ENCODE measurements at regions not wholly inside any gene's neighbourhood (a gene's known extent, or its start where the extent isn't known, plus 50 kb on each side); places are given as distances from the start of the nearest gene placed in this dataset.
"Not testable (repeated sequence)": the region's sequence is repeated elsewhere in the genome, so short reads cannot be mapped to it uniquely, and the experiment has no call there.

DNA sequence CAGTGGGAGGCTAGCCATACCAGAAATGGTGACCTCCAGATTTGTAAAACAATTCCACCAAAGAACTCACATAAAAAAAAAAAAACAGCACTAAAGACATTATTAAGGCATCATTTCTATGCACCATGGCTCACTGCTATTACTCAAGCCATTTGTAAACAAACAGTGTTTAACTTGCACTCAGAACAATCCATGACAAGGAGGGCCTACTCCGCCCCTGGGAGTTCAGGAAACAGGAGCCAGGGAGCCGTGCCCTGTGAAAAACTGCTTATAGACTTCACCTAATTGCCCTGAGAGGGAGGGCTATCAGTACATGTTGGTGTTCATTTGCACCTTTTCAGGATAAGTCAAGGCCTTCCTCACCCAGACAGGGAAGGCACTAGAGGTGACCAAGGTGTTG lies 103.2 kb downstream of the ZNF429 start:
- Mint-ChIP-seq H3K9me3 (peaks cover 4% of the 10 kb centered on the region), H3K4me3 (no peak overlapping the region), H3K27me3 (no peaks in the 10 kb centered on the region)

DNA sequence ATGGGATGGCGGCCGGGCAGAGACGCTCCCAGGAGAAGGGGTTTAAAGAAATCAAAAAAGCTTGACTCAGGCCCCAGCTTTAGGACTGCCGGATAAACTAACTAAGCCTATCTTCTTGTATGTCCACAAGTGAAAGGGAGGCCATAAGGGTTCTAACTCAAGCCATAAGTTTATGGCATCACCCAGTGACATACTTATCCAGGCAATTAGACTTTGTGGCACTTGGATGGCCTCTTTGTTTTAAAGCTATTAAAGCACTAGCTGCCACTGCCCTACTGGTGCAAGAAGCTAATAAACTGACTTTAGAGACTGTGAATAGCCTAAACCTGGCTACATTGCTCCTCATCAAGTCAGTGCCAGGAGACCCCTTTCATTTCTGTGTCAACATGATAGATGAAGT lies 102.0 kb downstream of the ZNF429 start:
- Mint-ChIP-seq H3K9me3 (peaks cover 4% of the 10 kb centered on the region), H3K4me3 (no peak overlapping the region), H3K36me3 (peaks cover 3% of the 10 kb centered on the region), H3K27ac (no peak overlapping the region), H3K27me3 (no peaks in the 10 kb centered on the region), H3K4me1 (peaks cover 25% of the 10 kb centered on the region)

More for the DNA sequence above, 103.2 kb downstream of the ZNF429 start:
- Mint-ChIP-seq H3K4me1 (peaks cover 18% of the 10 kb centered on the region), H3K36me3 (peaks cover 3% of the 10 kb centered on the region), H3K27ac (no peak overlapping the region)

DNA sequence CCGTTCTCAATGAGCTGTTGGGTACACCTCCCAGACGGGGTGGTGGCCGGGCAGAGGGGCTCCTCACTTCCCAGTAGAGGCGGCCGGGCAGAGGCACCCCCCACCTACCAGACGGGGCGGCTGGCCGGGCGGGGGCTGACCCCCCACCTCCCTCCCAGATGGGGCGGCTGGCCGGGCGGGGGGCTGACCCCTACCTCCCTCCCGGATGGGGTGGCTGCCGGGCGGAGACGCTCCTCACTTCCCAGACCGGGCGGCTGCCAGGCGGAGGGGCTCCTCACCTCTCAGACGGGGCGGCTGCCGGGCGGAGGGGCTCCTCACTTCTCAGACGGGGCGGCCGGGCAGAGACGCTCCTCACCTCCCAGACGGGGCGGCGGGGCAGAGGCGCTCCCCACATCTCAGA lies 101.6 kb downstream of the ZNF429 start:
- H3K4me3 Mint-ChIP-seq, H3K36me3 Mint-ChIP-seq, H3K9me3 Mint-ChIP-seq, H3K27me3 Mint-ChIP-seq, H3K27ac Mint-ChIP-seq: not testable (repeated sequence)
- peaks cover 25% of the 10 kb centered on the region for H3K4me1 Mint-ChIP-seq

DNA sequence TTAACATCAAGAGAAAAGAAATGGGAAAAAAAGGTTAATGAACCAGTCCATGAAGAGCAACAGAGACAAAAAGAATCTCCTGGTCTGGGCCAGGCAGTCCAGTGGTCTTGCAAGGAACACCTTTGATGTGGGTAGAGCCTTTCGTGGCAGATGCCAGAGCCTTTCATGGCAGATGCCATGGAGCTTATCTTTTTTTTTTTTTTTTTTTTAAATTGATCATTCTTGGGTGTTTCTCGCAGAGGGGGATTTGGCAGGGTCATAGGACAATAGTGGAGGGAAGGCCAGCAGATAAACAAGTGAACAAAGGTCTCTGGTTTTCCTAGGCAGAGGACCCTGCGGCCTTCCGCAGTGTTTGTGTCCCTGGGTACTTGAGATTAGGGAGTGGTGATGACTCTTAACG lies 100.9 kb downstream of the ZNF429 start:
- not testable (repeated sequence) for H3K9me3 Mint-ChIP-seq, H3K27me3 Mint-ChIP-seq, H3K36me3 Mint-ChIP-seq, H3K4me3 Mint-ChIP-seq, H3K27ac Mint-ChIP-seq
- H3K4me1 Mint-ChIP-seq: peaks cover 25% of the 10 kb centered on the region

DNA sequence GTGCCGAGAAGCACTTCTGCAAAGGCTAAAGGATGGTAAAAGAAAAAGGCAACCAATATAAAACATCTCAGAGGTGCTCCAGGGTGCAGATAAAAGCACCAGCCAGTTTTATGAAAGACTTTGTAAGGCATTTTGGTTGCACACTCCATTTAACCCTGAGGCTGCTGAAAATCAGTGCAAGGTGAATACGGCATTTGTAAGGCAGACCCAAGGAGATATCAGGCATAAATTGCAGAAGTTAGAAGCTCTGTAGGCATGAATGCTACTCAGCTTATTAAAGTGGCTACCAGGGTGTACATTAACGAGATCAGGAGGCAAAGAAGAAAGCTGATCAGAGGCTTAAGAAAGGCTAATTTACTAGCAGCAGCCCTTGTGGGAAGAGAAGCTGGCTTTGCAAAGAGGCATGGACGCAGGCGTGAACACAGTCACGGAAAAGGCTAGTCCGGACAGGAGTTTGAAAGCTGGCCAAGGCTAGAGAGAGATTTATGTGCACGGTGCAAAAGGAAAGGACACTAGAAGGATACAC lies 99.6 kb downstream of the ZNF429 start:
- H3K36me3 Mint-ChIP-seq: peaks cover 3% of the 10 kb centered on the region
- peaks cover 4% of the 10 kb centered on the region for H3K9me3 Mint-ChIP-seq
- no peaks in the 10 kb centered on the region for H3K27me3 Mint-ChIP-seq
- peak overlapping the region; percentile 91 for H3K4me3 Mint-ChIP-seq
- peak overlapping the region; percentile 52 for H3K27ac Mint-ChIP-seq
- peaks cover 29% of the 10 kb centered on the region for H3K4me1 Mint-ChIP-seq
